Liver (tissue), 8 donors: ENCODE measurements at regions not wholly inside any gene's neighbourhood (a gene's known extent, or its start where the extent isn't known, plus 50 kb on each side); places are given as distances from the start of the nearest gene placed in this dataset.

Source experiments
- DNase-seq: peaks from one replicate; pipeline ENCODE4 v3.0.0-alpha.2; 2017; ENCODE audit warnings: low spot score
- H3K27ac ChIP-seq, 2 donors: one replicate each; pipeline ENCODE4 v1.7.0; 2013; ENCODE audit warnings: inconsistent platforms in 2 of 2, low read length in 2 of 2, control low read depth in 1 of 2, low read depth in 1 of 2, mild to moderate bottlenecking in 1 of 2
- H3K27me3 ChIP-seq, 4 donors: one replicate each; pipeline versions ENCODE4 v1.6.1 to v1.7.0; 2013; ENCODE audit warnings: low read length in 3 of 4, inconsistent platforms in 1 of 4, mild to moderate bottlenecking in 1 of 4, moderate library complexity in 1 of 4; ENCODE audit not compliant: control insufficient read depth in 4 of 4, insufficient read depth in 4 of 4
- H3K36me3 ChIP-seq, 4 donors: one replicate each; pipeline versions ENCODE4 v1.6.1 to v1.7.0; 2013; ENCODE audit warnings: low read length in 3 of 4, mild to moderate bottlenecking in 3 of 4, low read depth in 1 of 4, moderate library complexity in 1 of 4; ENCODE audit not compliant: control insufficient read depth in 4 of 4, insufficient read depth in 3 of 4
- H3K4me1 ChIP-seq, 4 donors: one replicate each; pipeline versions ENCODE4 v1.6.1 to v1.7.0; 2013; ENCODE audit warnings: low read length in 3 of 4, mild to moderate bottlenecking in 3 of 4, moderate library complexity in 1 of 4; ENCODE audit not compliant: control insufficient read depth in 4 of 4, insufficient read depth in 4 of 4
- H3K4me3 ChIP-seq, 3 donors: one replicate each; pipeline versions ENCODE4 v1.6.1 to v1.7.0; 2013; ENCODE audit warnings: low read length in 3 of 3, control low read depth in 1 of 3, low read depth in 1 of 3, mild to moderate bottlenecking in 1 of 3
- H3K9ac ChIP-seq, 2 donors: one replicate each; pipeline ENCODE4 v1.7.0; 2013; ENCODE audit warnings: low read length in 2 of 2, mild to moderate bottlenecking in 2 of 2, moderate library complexity in 2 of 2, control low read depth in 1 of 2, low read depth in 1 of 2
- H3K9me3 ChIP-seq, 4 donors: one replicate each; pipeline versions ENCODE4 v1.6.1 to v1.7.0; 2013; ENCODE audit warnings: low read length in 3 of 4; ENCODE audit not compliant: control insufficient read depth in 4 of 4
- ATF3 ChIP-seq: IDR thresholded peaks from 2 replicates; pipeline ENCODE4 v1.6.1; 2016; ENCODE audit warnings: antibody characterized with exemption
- EGR1 ChIP-seq, 2 donors: IDR thresholded peaks; 2 replicates each; pipeline ENCODE4 v1.6.1; 2016 to 2018; ENCODE audit warnings: antibody characterized with exemption in 2 of 2, low read depth in 2 of 2
- FOXA1 ChIP-seq: IDR thresholded peaks from 2 replicates; pipeline ENCODE4 v1.6.1; 2016; ENCODE audit warnings: antibody characterized with exemption
- FOXA2 ChIP-seq: IDR thresholded peaks from 2 replicates; pipeline ENCODE4 v1.6.1; 2016; ENCODE audit warnings: antibody characterized with exemption
- GABPA ChIP-seq, 2 donors: IDR thresholded peaks in 1 of 2; conservative IDR thresholded peaks in 1 of 2; 2 replicates each; pipeline ENCODE4 v1.6.1; 2016; ENCODE audit warnings: antibody characterized with exemption in 2 of 2, mild to moderate bottlenecking in 1 of 2, moderate library complexity in 1 of 2
- HNF4A ChIP-seq, 2 donors: conservative IDR thresholded peaks; 2 replicates each; pipeline ENCODE4 v1.6.1; 2016; ENCODE audit warnings: antibody characterized with exemption in 2 of 2, mild to moderate bottlenecking in 2 of 2
- HNF4G ChIP-seq: IDR thresholded peaks from 2 replicates; pipeline ENCODE4 v1.6.1; 2016; ENCODE audit warnings: antibody characterized with exemption
- NR2F2 ChIP-seq: IDR thresholded peaks from 2 replicates; pipeline ENCODE4 v1.6.1; 2016; ENCODE audit warnings: antibody characterized with exemption
- RAD21 ChIP-seq, 2 donors: IDR thresholded peaks; 2 replicates each; pipeline ENCODE4 v1.6.1; 2016; ENCODE audit warnings: antibody characterized with exemption in 2 of 2, mild to moderate bottlenecking in 2 of 2
- REST ChIP-seq: IDR thresholded peaks from 2 replicates; pipeline ENCODE4 v1.6.1; 2016; ENCODE audit warnings: antibody characterized with exemption, mild to moderate bottlenecking
- SP1 ChIP-seq: IDR thresholded peaks from 2 replicates; pipeline ENCODE4 v1.6.1; 2018; ENCODE audit warnings: antibody characterized with exemption, mild to moderate bottlenecking
- TAF1 ChIP-seq: conservative IDR thresholded peaks from 2 replicates; pipeline ENCODE4 v1.6.1; 2016; ENCODE audit warnings: antibody characterized with exemption, mild to moderate bottlenecking
- YY1 ChIP-seq: IDR thresholded peaks from 2 replicates; pipeline ENCODE4 v1.6.1; 2016; ENCODE audit warnings: antibody characterized with exemption, mild to moderate bottlenecking
- ZBTB33 ChIP-seq: IDR thresholded peaks from 2 replicates; pipeline ENCODE4 v1.6.1; 2016; ENCODE audit warnings: antibody characterized with exemption
- WGBS: extraction: QIAGEN DNeasy Blood & Tissue Kit; methylation state at CpG from one replicate; pipeline ENCODE4 v1.1.7; 2013; 5-methylcytosine and 5-hydroxymethylcytosine counted together
- TF ChIP-seq, protein P1 (sequence below): IDR thresholded peaks from 2 replicates; pipeline ENCODE4 v1.6.1; 2016; ENCODE audit warnings: antibody characterized with exemption
- TF ChIP-seq, protein P2 (sequence below): fragments of 150-350 bp; IDR thresholded peaks from 2 replicates; pipeline ENCODE4 v1.5.1; 2017; ENCODE audit warnings: improper control_type of control experiment, low read depth, low read length; ENCODE audit not compliant: missing input control
- donor health status: healthy.
- donor health status: healthy.
- donor health status: healthy.
- donor health status: healthy.
- donor health status: healthy.

DNA sequence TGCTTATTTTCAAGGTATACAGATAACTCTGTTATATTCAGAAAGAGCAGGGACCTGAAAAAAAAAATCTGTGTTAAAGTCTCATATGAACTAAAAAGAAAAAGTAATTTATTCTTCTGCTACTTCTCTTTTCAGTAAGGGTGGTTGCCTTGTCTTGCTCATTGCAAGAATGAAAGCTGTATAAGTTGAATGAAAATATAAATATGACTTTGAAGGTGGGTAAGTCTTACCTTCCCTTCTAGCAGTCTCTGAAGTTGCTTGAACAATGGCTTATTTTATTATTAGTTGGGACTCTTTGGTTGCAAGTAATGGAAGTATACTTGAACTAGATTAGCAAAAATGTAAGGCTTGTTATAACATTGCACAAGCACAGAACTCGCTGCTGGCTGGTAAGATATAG, 1554.9 kb downstream of the SI start (continued):
- TF ChIP-seq FOXA1, result no peak
- TF ChIP-seq SP1, result no peak
- no peak for TF ChIP-seq GABPA (IDR thresholded peaks at IDR 0.05 in 1 of 2, conservative IDR thresholded peaks at IDR 0.05 in 1 of 2)
- no peak for TF ChIP-seq EGR1 (IDR thresholded peaks at IDR 0.05; ENCODE audit: low read depth in 2 of 2)
- TF ChIP-seq ZBTB33, result no peak

DNA sequence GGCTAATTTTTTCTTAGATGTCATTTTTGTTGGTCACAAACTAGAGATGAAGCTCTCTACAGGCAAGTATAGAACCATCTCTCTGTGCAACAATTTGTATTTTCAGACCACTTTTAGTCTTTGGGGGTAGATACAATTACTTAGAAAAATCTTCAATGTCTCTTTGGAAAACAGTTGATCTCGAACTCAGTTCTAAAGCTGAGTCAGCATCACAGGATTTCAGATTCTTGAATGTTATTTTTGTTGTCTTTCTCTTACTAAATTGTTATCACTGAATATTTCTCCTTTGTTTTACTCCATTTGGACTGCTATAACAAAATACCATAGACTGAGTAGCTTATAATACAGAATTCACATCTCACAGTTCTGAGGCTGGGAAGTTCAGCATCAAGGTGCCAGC, 1557.0 kb downstream of the SI start:
- no peaks in the 10 kb centered on the region for H3K9me3 ChIP-seq
- no peak overlapping the region for H3K4me3 ChIP-seq
- TF ChIP-seq YY1, result no peak
- no peak for TF ChIP-seq FOXA2
- TF ChIP-seq, protein P1, sequence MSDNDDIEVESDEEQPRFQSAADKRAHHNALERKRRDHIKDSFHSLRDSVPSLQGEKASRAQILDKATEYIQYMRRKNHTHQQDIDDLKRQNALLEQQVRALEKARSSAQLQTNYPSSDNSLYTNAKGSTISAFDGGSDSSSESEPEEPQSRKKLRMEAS, result no peak
- no peak for TF ChIP-seq GABPA (IDR thresholded peaks at IDR 0.05 in 1 of 2, conservative IDR thresholded peaks at IDR 0.05 in 1 of 2)
- TF ChIP-seq HNF4A (conservative IDR thresholded peaks at IDR 0.05), result no peak
- no peak for TF ChIP-seq RAD21 (IDR thresholded peaks at IDR 0.05)
- TF ChIP-seq TAF1, result no peak
- TF ChIP-seq, protein P2, sequence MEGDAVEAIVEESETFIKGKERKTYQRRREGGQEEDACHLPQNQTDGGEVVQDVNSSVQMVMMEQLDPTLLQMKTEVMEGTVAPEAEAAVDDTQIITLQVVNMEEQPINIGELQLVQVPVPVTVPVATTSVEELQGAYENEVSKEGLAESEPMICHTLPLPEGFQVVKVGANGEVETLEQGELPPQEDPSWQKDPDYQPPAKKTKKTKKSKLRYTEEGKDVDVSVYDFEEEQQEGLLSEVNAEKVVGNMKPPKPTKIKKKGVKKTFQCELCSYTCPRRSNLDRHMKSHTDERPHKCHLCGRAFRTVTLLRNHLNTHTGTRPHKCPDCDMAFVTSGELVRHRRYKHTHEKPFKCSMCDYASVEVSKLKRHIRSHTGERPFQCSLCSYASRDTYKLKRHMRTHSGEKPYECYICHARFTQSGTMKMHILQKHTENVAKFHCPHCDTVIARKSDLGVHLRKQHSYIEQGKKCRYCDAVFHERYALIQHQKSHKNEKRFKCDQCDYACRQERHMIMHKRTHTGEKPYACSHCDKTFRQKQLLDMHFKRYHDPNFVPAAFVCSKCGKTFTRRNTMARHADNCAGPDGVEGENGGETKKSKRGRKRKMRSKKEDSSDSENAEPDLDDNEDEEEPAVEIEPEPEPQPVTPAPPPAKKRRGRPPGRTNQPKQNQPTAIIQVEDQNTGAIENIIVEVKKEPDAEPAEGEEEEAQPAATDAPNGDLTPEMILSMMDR, result no peak
- no peak for TF ChIP-seq ATF3
- TF ChIP-seq REST, result no peak
- TF ChIP-seq HNF4G, result no peak
- no peak for TF ChIP-seq SP1
- TF ChIP-seq NR2F2, result no peak
- no peak overlapping the region for H3K27ac ChIP-seq
- H3K27me3 ChIP-seq, result no peaks in the 10 kb centered on the region
- no peaks in the 10 kb centered on the region for H3K36me3 ChIP-seq
- H3K4me1 ChIP-seq, result no peaks in the 10 kb centered on the region
- no peak overlapping the region for H3K9ac ChIP-seq
- 67% methylated on average over 1 of the region's 1 CpG for WGBS
- no peak for DNase-seq
